ENCODE measurements at regions not wholly inside any gene's neighbourhood (a gene's known extent, or its start where the extent isn't known, plus 50 kb on each side); places are given as distances from the start of the nearest gene placed in this dataset.
"Not testable (repeated sequence)": the region's sequence is repeated elsewhere in the genome, so short reads cannot be mapped to it uniquely, and the experiment has no call there.

DNA sequence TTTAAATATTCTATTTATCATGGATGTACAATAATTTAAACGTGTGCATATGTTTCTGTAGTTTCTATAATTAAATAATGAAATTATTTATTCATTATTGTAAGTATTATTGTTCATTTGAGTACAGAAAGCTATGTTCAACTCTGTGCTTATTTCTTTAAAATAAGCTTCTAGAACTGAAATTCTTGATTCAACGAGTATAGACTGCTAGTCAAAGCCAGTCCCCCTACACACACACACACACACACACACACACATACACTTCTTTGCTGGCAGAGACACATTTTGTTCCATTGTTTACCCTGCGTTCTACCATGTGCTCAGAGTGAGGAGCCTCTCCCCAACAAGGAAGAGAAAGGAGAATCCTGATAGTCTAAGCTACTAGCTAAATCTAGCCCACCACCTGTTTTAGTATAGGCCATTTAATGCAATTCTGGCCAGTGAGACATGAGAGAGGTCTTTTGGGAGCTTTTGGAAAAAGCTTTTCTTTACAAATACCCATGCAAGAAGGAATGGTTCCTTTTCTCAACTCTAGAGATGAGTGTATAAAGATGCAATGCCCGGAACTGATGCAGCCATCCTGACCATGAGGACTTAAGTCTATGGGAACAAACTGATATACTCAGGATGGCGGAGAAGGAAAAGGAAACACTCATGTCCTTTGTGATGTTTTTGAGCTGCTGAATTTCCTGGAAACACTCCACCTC, 161.4 kb downstream of the NDUFA12 start:
- DNase-seq, result no peak
- H3K27ac Mint-ChIP-seq, result no peak overlapping the region
- no peak overlapping the region for H3K4me3 Mint-ChIP-seq
- H3K4me1 Mint-ChIP-seq, result no peaks in the 10 kb centered on the region
- no peaks in the 10 kb centered on the region for H3K9me3 Mint-ChIP-seq
- CTCF ChIA-PET, result no interaction called here
- H3K27me3 Mint-ChIP-seq, result peaks cover 4% of the 10 kb centered on the region
- H3K36me3 Mint-ChIP-seq, result no peaks in the 10 kb centered on the region

DNA sequence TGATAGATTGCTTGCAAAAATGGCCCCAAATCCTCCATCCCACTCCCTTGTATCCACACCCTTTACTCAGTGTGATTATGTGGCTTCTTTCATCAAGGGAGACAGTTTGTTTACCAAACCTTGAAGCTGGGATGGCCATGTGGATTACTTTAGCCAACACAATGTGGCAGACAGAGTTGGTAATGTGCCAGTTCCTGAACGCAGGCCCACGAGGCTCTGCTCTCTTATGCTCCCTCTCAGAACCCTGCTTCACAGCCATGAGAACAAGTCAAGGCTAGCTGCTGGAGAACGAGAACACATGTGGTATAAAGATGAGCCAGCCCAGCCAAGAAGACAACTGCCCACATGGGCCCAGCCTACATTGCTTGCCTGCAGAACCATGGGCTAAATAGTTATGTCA, 162.3 kb downstream of the NDUFA12 start:
- DNase-seq, result no peak
- H3K27ac Mint-ChIP-seq, result no peak overlapping the region
- H3K9me3 Mint-ChIP-seq, result no peaks in the 10 kb centered on the region
- H3K36me3 Mint-ChIP-seq, result no peaks in the 10 kb centered on the region
- H3K4me3 Mint-ChIP-seq, result no peak overlapping the region
- H3K4me1 Mint-ChIP-seq, result no peaks in the 10 kb centered on the region
- CTCF ChIA-PET, result no interaction called here
- H3K27me3 Mint-ChIP-seq, result peaks cover 4% of the 10 kb centered on the region

DNA sequence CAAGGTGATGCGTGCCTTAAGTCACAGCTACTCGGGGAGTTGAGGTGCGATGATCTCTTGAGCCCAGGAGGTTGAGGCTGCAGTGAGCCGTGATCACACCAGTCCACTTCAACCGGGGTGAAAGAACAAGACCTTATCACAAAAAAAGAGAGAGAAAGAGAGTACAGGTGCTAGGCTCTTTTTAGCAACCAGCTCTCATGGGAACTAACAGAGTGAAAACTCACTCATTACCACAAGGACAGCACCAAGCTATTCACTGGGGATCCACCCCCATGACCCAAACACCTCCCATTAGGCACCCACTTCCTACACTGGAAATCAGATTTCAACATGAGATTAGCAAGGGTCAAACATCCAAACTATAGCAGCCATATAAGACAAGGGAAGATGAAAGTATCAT, 164.2 kb downstream of the NDUFA12 start:
- no peak overlapping the region for H3K4me3 Mint-ChIP-seq
- no peaks in the 10 kb centered on the region for H3K36me3 Mint-ChIP-seq
- no peaks in the 10 kb centered on the region for H3K4me1 Mint-ChIP-seq
- no peaks in the 10 kb centered on the region for H3K9me3 Mint-ChIP-seq
- CTCF ChIA-PET, result no interaction called here
- no peak overlapping the region for H3K27ac Mint-ChIP-seq
- DNase-seq, result no peak
- H3K27me3 Mint-ChIP-seq, result peaks cover 4% of the 10 kb centered on the region

DNA sequence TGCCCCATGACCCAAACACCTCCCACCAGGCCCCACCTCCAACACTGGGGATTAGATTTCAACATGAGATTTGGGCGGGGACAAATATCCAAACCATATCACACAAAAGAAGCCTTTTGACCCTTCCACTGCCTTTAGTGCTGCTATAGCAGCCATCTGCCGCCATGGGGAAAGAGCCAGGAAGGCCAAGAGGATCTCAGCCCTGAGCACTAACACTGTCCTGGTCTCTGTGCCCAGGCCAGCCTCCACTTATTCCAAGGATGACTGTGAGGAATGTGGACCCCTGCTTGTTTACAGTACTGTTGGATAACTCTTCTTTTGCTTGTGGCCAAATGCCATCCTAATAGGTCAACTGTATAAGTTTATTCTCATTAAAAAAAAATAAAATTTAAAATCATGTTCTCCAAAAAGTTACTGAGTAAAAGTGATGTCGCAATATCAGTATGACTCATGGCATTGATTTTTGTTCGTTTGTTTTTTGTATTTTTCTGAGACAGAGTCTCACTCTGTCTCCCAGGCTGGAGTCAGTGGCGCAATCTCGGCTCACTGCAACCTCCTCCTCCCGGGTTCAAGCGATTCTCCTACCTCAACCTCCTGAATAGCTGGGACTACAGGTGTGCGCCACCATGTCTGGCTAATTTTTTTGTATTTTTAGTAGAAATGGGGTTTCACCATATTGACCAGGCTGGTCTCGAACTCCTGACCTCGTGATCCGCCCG, 166.4 kb downstream of the NDUFA12 start:
- H3K4me3 Mint-ChIP-seq, H3K4me1 Mint-ChIP-seq, DNase-seq, CTCF ChIA-PET, H3K36me3 Mint-ChIP-seq, H3K27ac Mint-ChIP-seq, H3K27me3 Mint-ChIP-seq, H3K9me3 Mint-ChIP-seq: not testable (repeated sequence)

DNA sequence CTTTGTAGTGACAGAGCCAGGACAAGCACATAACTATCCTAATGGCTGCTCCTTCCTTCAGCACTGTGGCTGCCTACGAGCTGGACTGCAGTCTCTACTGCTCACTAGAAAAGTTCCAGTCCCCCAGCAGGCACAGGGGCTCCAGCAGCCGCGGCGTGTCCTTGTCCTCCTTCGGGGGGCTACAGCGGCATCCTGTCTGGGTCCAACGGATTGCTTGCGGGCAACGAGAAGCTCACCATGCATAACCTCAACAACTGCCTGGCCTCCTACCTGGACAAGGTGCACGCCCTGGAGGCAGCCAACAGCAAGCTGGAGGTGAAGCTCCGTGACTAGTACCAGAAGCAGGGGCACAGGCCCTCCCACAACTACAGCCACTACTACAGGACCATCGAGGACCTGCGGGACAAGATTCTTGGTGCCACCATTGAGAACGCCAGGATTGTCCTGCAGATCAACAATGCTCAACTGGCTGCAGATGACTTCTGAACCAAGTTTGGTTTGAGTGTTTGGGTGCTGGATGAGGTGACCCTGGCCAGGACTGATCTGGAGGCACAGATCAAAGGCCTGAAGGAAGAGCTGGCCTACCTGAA, 169.4 kb downstream of the NDUFA12 start:
- Mint-ChIP-seq H3K27me3 (peaks cover 8% of the 10 kb centered on the region), H3K9me3 (no peaks in the 10 kb centered on the region), H3K4me3 (no peak overlapping the region), H3K4me1 (peaks cover 18% of the 10 kb centered on the region), H3K36me3 (no peaks in the 10 kb centered on the region), H3K27ac (no peak overlapping the region)
- CTCF ChIA-PET, result no interaction called here
- DNase-seq, result no peak

DNA sequence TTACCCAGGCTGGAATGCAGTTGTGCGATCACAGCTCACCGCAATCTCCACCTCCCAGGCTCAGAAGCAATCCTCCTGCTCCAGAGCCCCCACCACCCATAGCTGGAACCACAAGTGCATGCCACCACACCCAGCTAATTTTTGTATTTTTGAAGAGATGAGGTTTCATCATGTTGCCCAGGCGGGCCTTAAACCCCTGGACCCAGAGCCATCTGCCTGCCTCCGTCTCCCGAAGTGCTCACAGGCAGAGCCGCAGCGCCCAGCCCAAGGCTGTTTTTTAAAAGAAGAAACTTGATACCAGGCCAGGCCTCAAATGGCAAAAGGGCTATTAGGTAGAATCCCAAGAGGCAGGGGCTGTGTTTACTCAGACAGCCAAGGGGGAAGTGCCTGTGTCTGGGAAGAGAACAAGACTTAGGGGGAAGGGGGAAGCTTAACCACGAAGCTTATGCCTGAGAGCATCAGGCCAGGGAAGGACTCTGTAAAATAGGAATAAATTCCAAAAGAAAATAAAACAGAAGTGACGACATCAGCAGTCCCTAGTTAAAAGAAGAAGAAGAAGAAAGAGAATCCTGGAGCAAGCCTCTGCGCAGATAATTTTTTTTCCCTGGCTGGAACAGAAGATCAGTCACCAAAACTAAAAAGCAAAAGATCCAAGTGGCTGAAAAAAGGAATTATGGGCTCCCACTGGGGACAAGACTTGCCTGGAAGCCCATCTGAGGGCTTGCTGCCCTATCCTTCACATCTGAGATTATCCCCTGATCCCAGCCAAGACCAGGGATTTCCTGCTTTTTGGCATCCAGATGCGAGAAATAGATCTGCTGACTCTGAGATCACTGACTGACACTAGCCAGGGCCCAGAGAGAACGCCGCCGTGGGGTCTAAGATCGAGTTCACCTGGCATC, 170.5 kb downstream of the NDUFA12 start:
- no peaks in the 10 kb centered on the region for H3K36me3 Mint-ChIP-seq
- H3K9me3 Mint-ChIP-seq, result no peaks in the 10 kb centered on the region
- peaks cover 8% of the 10 kb centered on the region for H3K27me3 Mint-ChIP-seq
- no peak overlapping the region for H3K27ac Mint-ChIP-seq
- no peak overlapping the region for H3K4me3 Mint-ChIP-seq
- H3K4me1 Mint-ChIP-seq, result peaks cover 18% of the 10 kb centered on the region
- DNase-seq, result no peak
- CTCF ChIA-PET, result no interaction called here

DNA sequence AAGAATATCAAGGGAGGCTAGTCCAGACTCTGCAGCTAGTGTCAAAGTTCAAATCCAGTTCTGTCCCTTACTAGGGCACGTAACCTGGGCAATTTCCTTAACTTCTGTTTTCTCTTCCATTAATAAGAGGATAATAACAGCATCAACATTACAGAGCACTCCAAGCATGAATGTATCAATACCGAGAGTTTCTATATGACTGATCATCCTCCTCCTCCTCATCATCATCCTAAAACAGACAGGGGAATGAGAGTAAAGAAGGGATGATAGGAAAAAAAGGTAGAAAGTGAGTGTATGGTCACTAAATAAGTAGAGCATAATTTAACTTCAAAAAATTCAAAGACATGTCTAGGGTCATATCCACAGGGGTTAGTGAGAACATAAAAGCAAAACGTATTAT, 171.4 kb downstream of the NDUFA12 start:
- no peak overlapping the region for H3K4me3 Mint-ChIP-seq
- H3K27ac Mint-ChIP-seq, result no peak overlapping the region
- H3K9me3 Mint-ChIP-seq, result peaks cover 3% of the 10 kb centered on the region
- H3K27me3 Mint-ChIP-seq, result peaks cover 8% of the 10 kb centered on the region
- H3K36me3 Mint-ChIP-seq, result no peaks in the 10 kb centered on the region
- no peak for DNase-seq
- peaks cover 18% of the 10 kb centered on the region for H3K4me1 Mint-ChIP-seq
- CTCF ChIA-PET, result no interaction called here

DNA sequence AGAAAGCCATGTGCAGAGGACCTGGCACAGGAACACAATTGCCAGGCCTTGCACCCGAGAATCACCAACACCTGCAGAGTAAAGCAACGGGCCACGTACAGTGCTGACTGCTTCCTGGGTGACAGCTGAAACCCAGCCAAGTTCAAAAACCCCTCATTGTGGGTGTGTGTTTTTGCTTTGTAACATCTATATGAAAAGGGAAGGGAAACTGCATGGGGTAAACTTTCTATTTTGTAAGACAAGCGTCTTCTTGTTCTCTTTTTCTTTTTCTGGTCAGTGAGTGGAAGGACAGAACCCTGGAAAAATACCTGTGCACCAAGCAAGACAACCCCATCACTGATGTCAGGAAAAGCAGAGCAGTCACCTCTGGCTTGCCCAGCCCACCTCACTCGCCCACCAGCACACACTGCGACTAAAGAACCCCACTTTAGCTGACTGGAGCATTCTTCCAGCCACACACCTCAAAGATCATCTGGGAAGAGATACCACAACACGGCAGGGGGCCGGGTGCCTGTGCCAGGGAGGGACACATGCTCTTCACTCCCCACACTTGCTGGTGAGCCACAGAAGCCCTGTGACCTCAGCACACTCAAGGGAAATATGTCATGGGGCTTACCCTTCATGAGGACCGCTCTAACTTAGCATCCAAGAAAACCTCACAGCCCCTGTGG, 172.3 kb downstream of the NDUFA12 start:
- H3K4me1 Mint-ChIP-seq, result peaks cover 18% of the 10 kb centered on the region
- H3K36me3 Mint-ChIP-seq, result no peaks in the 10 kb centered on the region
- peak; percentile 36 for DNase-seq
- CTCF ChIA-PET, result interaction anchor here (0.8 to 1.4 kb wide), 2 partner anchors 44 to 242 kb away, joined by 4 read pairs; partner anchors contain the start of gene NR2C1
- peaks cover 8% of the 10 kb centered on the region for H3K27me3 Mint-ChIP-seq
- H3K27ac Mint-ChIP-seq, result peak overlapping the region; percentile 9
- H3K4me3 Mint-ChIP-seq, result no peak overlapping the region
- peaks cover 3% of the 10 kb centered on the region for H3K9me3 Mint-ChIP-seq

DNA sequence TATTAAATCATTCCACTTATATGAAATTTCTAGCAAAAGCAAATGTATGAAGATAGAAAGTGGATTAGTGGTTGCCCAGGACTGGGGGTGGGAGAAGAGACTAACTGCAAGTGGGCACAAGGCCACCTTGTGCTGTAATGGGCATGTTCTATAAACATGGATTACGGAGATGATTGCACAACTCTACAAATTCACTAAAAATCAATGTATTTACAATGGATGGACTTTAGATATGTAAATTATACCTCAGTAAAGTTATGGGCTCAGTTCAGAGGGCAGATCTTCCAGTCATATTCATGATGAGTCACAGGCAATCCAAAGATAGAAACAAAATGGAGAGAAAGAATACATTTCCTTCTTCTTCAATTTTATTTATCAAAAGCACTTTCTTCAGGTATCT, 173.9 kb downstream of the NDUFA12 start:
- CTCF ChIA-PET, result interaction anchor here (1.4 kb wide), 1 partner anchor 46 kb away, joined by 4 read pairs; no protein-coding TSS in a partner anchor
- no peaks in the 10 kb centered on the region for H3K36me3 Mint-ChIP-seq
- peaks cover 18% of the 10 kb centered on the region for H3K4me1 Mint-ChIP-seq
- DNase-seq, result no peak
- no peak overlapping the region for H3K4me3 Mint-ChIP-seq
- H3K9me3 Mint-ChIP-seq, result peaks cover 3% of the 10 kb centered on the region
- peaks cover 4% of the 10 kb centered on the region for H3K27me3 Mint-ChIP-seq
- H3K27ac Mint-ChIP-seq, result no peak overlapping the region

DNA sequence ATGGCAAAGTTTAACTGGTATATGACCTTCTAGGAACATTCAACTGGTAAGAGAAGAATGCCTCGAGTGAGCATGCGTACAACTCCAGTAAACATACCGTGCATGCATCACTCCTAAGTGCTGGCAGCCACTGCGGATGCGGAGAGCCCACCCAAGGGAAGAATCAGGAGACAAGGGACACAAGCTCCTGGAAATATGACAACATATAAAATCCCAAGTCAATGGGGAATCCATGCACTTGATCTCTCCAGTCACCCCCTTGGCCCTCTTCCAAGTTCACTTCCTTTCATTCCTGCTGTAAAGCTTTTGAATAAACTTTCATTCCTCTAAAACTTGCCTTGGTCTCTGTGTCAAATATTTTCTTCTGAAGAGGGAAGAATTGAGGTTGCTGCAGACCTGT, 168.7 kb upstream of the TMCC3 start:
- Mint-ChIP-seq H3K4me1 (no peaks in the 10 kb centered on the region), H3K36me3 (no peaks in the 10 kb centered on the region), H3K27ac (no peak overlapping the region), H3K27me3 (peaks cover 6% of the 10 kb centered on the region), H3K9me3 (peaks cover 8% of the 10 kb centered on the region), H3K4me3 (no peak overlapping the region)
- CTCF ChIA-PET, result no interaction called here
- no peak for DNase-seq

DNA sequence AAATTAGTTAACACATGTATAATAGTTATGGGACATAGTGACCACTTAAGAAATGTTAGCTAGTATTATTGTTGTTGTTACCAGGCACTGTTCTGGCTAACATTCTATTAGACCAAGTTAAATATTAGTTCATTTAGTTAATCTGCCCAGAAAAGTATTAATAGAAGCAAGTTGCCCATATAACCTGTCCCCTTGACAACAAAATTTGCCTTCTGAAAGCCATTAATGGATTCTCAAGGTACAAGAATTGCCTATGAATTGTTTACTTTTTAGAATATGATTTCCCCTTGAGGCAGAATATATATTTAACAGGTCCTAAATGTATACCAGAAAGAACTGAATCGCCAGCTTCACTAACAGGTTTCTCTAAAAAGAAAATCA, 167.3 kb upstream of the TMCC3 start:
- no peak overlapping the region for H3K4me3 Mint-ChIP-seq
- peaks cover 20% of the 10 kb centered on the region for H3K9me3 Mint-ChIP-seq
- DNase-seq, result no peak
- peaks cover 6% of the 10 kb centered on the region for H3K27me3 Mint-ChIP-seq
- H3K27ac Mint-ChIP-seq, result no peak overlapping the region
- H3K36me3 Mint-ChIP-seq, result no peaks in the 10 kb centered on the region
- H3K4me1 Mint-ChIP-seq, result no peaks in the 10 kb centered on the region
- CTCF ChIA-PET, result no interaction called here

DNA sequence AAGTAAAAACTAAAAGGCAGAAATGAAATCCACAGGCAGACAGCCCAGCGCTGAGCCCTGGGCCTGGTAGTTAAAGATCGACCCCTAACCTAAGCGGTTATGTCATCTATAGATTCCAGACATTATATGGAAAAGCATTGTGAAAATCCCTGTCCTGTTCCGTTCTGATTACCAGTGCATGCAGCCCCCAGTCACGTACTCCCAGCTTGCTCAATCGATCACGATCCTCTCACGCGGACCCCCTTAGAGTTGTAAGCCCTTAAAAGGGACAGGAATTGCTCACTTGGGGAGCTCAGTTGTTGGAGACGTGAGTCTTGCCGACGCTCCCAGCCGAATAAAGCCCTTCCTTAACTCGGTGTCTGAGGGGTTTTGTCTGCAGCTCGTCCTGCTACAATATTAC, 166.8 kb upstream of the TMCC3 start:
- H3K4me1 Mint-ChIP-seq, CTCF ChIA-PET, H3K27ac Mint-ChIP-seq, H3K27me3 Mint-ChIP-seq, DNase-seq, H3K36me3 Mint-ChIP-seq, H3K4me3 Mint-ChIP-seq: not testable (repeated sequence)
- peaks cover 20% of the 10 kb centered on the region for H3K9me3 Mint-ChIP-seq

DNA sequence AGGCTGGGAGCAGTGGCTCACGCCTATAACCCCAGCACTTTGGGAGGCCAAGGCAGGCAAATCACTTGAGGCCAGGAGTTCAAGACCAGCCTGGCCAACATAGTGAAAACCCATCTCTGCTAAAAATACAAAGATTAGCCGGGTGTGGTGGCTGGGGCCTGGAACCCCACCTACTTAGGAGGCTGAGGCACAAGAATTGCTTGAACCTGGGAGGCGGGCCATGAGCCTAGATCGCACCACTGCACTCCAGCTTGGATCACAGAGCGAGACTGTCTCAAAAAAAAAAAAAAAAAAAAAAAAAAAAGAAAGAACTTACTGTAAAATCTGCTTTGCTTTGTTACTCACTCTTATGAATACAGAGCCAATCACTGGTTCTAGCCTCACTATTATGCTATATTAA, 166.4 kb upstream of the TMCC3 start:
- H3K27ac Mint-ChIP-seq, CTCF ChIA-PET, H3K36me3 Mint-ChIP-seq, DNase-seq, H3K4me1 Mint-ChIP-seq, H3K4me3 Mint-ChIP-seq, H3K27me3 Mint-ChIP-seq: not testable (repeated sequence)
- peaks cover 20% of the 10 kb centered on the region for H3K9me3 Mint-ChIP-seq

DNA sequence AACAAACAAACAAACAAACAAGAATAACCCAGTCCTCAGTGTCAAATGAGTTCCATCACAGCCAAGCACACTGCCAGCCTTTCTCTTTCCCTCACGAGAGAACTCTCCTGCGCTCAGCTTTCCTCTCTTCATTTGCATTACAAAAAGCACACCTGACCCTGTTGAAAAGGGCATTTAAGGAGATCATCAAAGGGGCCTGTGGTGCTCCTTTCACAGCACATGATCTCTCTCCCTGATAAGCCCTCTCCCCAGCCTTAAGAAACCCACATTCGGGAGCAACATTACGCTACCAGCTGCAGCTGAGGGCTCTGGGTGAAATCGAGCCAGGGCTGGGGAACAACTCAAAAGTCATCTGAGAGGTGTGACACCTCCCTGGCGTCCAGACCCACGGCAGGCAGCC, 165.6 kb upstream of the TMCC3 start:
- CTCF ChIA-PET, result no interaction called here
- Mint-ChIP-seq H3K4me1 (no peaks in the 10 kb centered on the region), H3K4me3 (no peak overlapping the region)

More for the DNA sequence above, 165.6 kb upstream of the TMCC3 start:
- DNase-seq, result no peak
- H3K27ac Mint-ChIP-seq, result no peak overlapping the region
- peaks cover 6% of the 10 kb centered on the region for H3K27me3 Mint-ChIP-seq
- no peaks in the 10 kb centered on the region for H3K36me3 Mint-ChIP-seq
- peaks cover 25% of the 10 kb centered on the region for H3K9me3 Mint-ChIP-seq
